ENCODE measurements at regions not wholly inside any gene's neighbourhood (a gene's known extent, or its start where the extent isn't known, plus 50 kb on each side); places are given as distances from the start of the nearest gene placed in this dataset.

DNA sequence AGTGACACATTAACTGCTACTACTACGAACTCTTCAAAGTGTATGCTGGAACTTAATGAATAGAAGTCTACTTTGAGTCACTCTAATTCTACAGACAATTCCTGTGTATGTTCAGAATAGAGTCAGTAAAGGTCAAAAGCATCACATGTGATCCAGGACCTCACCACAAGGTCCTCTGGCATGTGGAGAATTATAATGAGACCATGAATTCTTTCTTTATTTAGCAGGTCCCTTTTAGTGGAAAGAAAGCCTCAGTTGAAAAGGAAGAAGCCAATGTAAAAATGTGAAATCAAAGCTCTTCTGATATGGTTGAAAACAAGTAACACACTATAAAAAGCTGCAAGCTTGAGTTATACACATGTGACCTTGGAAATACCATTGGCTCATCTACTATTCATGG is 1612.1 kb upstream of the GOT2 start:
- Mint-ChIP-seq H3K4me3 (no peak overlapping the region), H3K36me3 (ENCODE audit: low read depth) (no peaks in the 10 kb centered on the region), H3K9me3 (no peaks in the 10 kb centered on the region), H3K27ac (no peak overlapping the region), H3K4me1 (no peaks in the 10 kb centered on the region), H3K27me3 (ENCODE audit: low read depth) (peaks cover 4% of the 10 kb centered on the region)
- TF ChIP-seq CTCF (IDR thresholded peaks at IDR 0.05; ENCODE audit: unreplicated experiment in 3 of 3): no peak

DNA sequence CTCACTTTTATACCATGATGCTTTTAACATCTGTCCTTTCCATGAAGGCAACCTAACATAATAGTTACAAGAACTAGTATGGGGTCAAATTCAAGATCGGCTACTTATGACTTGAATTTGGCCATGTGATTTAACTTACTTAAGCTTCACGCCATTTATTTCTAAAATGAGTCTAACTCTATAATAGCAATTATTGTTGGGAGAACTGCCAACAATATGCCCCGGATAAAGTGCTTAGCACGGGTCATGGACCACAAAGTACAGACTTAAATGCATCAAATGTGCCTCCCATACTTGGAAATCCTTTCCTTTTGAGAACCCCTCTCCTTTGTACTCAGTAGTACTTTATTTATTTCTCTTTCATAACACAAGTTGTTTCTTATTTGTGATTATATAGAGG is 1603.6 kb upstream of the GOT2 start:
- TF ChIP-seq CTCF (IDR thresholded peaks at IDR 0.05; ENCODE audit: unreplicated experiment in 3 of 3): no peak
- H3K27me3 Mint-ChIP-seq (ENCODE audit: low read depth): peaks cover 4% of the 10 kb centered on the region
- no peak overlapping the region for H3K27ac Mint-ChIP-seq
- H3K36me3 Mint-ChIP-seq (ENCODE audit: low read depth): no peaks in the 10 kb centered on the region
- no peaks in the 10 kb centered on the region for H3K4me1 Mint-ChIP-seq
- H3K9me3 Mint-ChIP-seq: no peaks in the 10 kb centered on the region
- no peak overlapping the region for H3K4me3 Mint-ChIP-seq

DNA sequence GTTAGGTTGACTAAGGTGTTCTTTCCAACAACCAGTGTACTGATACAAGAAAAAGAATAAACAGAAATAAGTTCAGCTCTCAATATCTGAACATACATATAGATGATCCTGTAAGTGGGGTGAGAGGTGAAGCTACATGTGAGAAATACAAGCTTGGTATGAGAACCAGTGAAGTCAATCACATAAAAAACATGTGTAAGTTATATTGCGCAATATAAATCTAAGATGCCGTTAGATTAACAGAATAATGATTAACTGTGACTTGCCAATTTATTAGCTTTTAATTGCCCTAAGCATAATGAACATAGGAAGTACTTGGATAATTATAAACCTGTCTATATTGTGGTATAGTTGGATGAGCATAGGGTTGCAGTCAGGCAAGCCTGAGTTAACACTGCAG is 1597.1 kb upstream of the GOT2 start:
- peak overlapping the region in 2 of 3 experiments; percentile 31 to 39 for H3K27ac Mint-ChIP-seq
- no peaks in the 10 kb centered on the region for H3K27me3 Mint-ChIP-seq (ENCODE audit: low read depth)
- H3K9me3 Mint-ChIP-seq: no peaks in the 10 kb centered on the region
- no peak for TF ChIP-seq CTCF (IDR thresholded peaks at IDR 0.05; ENCODE audit: unreplicated experiment in 3 of 3)
- no peaks in the 10 kb centered on the region for H3K36me3 Mint-ChIP-seq (ENCODE audit: low read depth)
- no peaks in the 10 kb centered on the region for H3K4me1 Mint-ChIP-seq
- no peak overlapping the region for H3K4me3 Mint-ChIP-seq

GRCh38 chr16:60329108-60329507 is 1595.0 kb upstream of the GOT2 start:
- Mint-ChIP-seq H3K27ac (no peak overlapping the region), H3K36me3 (ENCODE audit: low read depth) (no peaks in the 10 kb centered on the region), H3K4me3 (no peak overlapping the region), H3K4me1 (no peaks in the 10 kb centered on the region), H3K9me3 (no peaks in the 10 kb centered on the region), H3K27me3 (ENCODE audit: low read depth) (no peaks in the 10 kb centered on the region)
- TF ChIP-seq CTCF (IDR thresholded peaks at IDR 0.05; ENCODE audit: unreplicated experiment in 3 of 3): no peak

GRCh38 chr16:60328152-60328551 is 1594.0 kb upstream of the GOT2 start:
- no peak overlapping the region for H3K27ac Mint-ChIP-seq
- no peaks in the 10 kb centered on the region for H3K27me3 Mint-ChIP-seq (ENCODE audit: low read depth)

More at GRCh38 chr16:60328152-60328551, 1594.0 kb upstream of the GOT2 start:
- H3K4me3 Mint-ChIP-seq: no peak overlapping the region
- TF ChIP-seq CTCF (IDR thresholded peaks at IDR 0.05; ENCODE audit: unreplicated experiment in 3 of 3): no peak
- no peaks in the 10 kb centered on the region for H3K9me3 Mint-ChIP-seq
- no peaks in the 10 kb centered on the region for H3K4me1 Mint-ChIP-seq
- no peaks in the 10 kb centered on the region for H3K36me3 Mint-ChIP-seq (ENCODE audit: low read depth)

Data from nephron (organoid).